Retinal pigment epithelial cell (primary cell): ENCODE measurements at regions not wholly inside any gene's neighbourhood (a gene's known extent, or its start where the extent isn't known, plus 50 kb on each side); places are given as distances from the start of the nearest gene placed in this dataset.

Source experiments
- DNase-seq: peaks from one replicate; pipeline ENCODE4 v3.0.0-alpha.2; 2010; ENCODE audit warnings: low read depth
- H3K4me3 ChIP-seq: 2 replicates; pipeline ENCODE4 v1.5.1; 2011; ENCODE audit warnings: mild to moderate bottlenecking, low read length, control low read depth, moderate library complexity
- TF ChIP-seq, protein P1 (sequence below): conservative IDR thresholded peaks from 2 replicates; pipeline ENCODE4 v1.5.1; 2011; ENCODE audit warnings: low read depth, low read length, control low read depth, inconsistent platforms

DNA sequence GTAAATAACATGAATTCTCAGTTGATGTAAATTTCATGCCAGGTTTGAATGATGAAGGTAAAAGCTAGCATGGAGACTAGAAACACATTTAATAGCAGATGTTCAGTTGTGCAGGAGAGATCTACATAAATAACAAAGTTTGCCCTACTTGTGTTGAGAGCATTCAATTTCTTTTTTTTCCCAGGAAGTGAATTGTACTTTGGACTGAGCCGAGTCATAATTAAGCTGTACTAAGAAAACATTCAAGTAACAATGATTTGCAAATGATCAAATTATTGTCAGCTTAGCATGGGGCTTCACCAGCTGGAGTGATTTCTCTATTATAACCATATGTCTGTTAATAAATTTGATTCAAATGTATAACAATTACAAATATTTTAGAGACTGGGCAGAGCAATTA, 893.5 kb upstream of the MAP3K7 start:
- no peak for DNase-seq
- TF ChIP-seq, protein P1, sequence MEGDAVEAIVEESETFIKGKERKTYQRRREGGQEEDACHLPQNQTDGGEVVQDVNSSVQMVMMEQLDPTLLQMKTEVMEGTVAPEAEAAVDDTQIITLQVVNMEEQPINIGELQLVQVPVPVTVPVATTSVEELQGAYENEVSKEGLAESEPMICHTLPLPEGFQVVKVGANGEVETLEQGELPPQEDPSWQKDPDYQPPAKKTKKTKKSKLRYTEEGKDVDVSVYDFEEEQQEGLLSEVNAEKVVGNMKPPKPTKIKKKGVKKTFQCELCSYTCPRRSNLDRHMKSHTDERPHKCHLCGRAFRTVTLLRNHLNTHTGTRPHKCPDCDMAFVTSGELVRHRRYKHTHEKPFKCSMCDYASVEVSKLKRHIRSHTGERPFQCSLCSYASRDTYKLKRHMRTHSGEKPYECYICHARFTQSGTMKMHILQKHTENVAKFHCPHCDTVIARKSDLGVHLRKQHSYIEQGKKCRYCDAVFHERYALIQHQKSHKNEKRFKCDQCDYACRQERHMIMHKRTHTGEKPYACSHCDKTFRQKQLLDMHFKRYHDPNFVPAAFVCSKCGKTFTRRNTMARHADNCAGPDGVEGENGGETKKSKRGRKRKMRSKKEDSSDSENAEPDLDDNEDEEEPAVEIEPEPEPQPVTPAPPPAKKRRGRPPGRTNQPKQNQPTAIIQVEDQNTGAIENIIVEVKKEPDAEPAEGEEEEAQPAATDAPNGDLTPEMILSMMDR, result no peak
- no peak overlapping the region for H3K4me3 ChIP-seq

DNA sequence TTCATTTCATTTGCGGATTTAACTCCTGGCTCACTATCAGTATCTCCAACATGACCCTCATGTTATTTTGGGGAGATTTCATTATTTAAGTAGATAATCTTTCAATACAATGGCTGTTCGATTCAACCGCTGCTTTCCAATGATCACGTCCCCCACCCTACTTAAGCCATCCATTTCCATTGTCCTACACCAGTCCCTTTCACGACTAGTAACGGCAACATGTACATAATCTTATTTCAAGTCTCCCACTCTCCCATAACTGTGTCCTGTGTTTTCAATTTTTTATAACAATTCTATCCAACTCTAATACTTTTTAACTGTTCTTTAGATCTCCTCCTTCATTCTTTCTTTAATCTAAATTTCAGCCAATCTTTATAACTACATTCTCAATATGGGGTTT, 890.8 kb upstream of the MAP3K7 start:
- TF ChIP-seq, protein P1, result no peak
- no peak overlapping the region for H3K4me3 ChIP-seq
- DNase-seq, result no peak

DNA sequence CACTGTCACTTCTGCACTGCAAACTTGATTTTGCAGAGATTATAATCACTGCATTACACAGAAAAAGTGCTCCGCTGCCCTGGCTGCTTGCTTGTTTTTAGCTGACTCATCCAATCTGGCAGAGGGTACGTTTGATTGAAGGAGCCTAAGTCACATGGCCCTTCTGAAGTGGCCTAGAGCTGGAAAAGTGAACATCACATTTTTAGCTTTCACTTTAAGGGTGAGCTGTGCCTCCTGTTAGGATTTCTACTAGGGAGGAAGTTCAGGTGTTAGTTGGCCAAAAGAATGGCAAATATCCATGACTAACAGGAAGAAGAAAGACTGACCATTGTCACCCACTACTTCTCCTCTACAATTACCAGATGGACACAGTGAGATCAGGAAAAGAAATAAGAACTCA, 889.1 kb upstream of the MAP3K7 start:
- H3K4me3 ChIP-seq, result no peak overlapping the region
- DNase-seq, result peak; percentile 46
- TF ChIP-seq, protein P1, result no peak

GRCh38 chr6:91465393-91465792, 878.5 kb upstream of the MAP3K7 start:
- H3K4me3 ChIP-seq, result no peak overlapping the region
- no peak for DNase-seq
- TF ChIP-seq, protein P1, result no peak

- TF ChIP-seq, protein P1, result no peak
- DNase-seq, result no peak
- H3K4me3 ChIP-seq, result no peak overlapping the region
Observed at GRCh38 chr6:91464718-91465117, 877.8 kb upstream of the MAP3K7 start.

DNA sequence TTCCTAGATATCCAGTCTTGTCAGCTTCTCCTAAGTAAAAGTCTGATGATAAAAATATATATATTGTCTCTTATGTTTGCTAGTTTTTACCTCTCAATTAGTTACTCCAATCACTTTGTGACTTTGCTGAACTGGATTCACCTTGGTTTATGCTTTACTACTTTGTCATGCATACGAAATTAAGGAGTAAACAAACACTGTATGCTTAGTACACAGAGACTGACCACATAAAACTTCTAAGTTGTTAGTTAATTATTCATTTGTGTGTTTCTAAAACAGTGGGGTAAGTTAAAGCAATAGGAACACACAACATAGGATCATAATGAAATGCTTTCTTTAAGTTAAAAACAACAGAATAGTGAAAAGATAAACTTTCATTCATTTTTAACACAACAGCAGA, 877.3 kb upstream of the MAP3K7 start:
- no peak overlapping the region for H3K4me3 ChIP-seq
- TF ChIP-seq, protein P1, result no peak
- no peak for DNase-seq

DNA sequence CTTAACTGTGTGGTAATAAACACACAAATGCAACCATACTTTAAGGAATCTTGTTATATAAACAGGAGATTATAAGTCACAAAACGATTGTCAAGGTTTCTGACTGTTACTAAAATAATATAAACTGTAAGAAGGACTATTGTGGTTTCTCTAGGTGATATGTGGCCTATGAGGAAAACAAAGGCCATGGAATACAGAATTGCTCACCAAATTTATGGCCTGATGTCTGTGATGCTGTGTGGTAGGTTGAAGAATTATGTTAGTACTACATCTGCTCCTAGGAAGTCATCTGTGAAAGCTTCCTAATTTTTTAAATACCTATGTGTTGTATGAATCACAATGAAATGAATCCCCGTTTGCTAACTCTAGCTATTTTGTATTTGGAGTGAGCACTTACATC, 875.4 kb upstream of the MAP3K7 start:
- DNase-seq, result no peak
- TF ChIP-seq, protein P1, result no peak
- no peak overlapping the region for H3K4me3 ChIP-seq
